ENCODE measurements at regions not wholly inside any gene's neighbourhood (a gene's known extent, or its start where the extent isn't known, plus 50 kb on each side); places are given as distances from the start of the nearest gene placed in this dataset.

DNA sequence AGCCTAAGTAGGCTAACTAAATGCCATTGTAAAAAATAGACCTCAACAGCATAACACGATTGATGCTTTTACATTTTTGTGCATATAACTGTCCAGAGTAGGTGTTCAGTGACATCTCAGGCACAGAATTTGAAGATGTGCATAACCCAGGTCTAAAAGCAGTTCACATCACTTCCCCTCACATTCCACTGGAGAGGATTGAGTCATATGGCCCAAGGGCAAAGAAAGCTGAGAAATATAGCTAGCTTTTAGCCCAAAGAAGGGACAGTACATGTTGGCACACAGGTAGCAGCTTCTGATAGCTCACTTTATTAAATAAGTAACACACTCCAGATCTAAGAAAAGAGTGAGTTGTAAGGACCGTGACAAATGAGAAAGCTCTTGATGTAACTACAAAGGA, 2259.5 kb upstream of the WWC1 start:
- Histone ChIP-seq H3K4me3 (no peak overlapping the region), H3K27ac (no peak overlapping the region)

DNA sequence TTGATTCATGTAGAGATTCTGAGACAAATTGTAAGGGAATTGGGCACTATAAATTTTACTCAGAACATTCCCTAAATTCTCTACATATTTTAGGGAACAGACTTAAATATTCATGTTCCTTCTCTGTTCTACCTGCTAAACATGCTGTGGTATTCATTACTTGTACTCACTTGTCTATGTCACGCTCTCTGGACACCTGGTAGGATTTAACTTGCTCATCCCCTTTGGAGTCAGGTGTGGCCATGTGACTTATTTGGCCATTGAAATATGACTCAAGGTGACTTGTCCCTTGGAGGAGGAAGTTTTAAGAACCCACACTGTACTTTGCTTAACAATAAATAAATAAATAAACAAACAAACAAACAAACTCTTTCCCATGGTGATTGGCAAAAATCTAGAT, 2258.8 kb upstream of the WWC1 start:
- H3K27ac ChIP-seq = no peak overlapping the region
- no peak overlapping the region for H3K4me3 ChIP-seq

DNA sequence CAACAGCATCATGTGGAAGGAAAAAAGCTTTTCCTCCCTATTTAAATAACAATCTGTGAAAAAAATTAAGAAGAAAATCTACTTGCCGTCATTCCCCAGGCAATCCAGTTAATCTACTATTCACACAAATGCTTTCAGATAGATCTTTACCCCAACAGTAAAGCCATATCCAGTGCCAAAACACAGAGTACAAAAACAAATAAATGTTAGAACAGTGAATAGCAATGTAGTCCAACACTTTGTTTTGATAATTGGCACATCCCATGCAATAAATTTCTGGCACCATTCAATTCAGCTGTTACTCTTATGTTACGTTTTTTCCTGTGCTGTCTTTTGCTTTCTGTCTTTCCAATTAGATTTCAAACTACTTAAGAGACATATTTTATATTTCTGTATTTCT, 2245.5 kb upstream of the WWC1 start:
- no peak overlapping the region for H3K27ac ChIP-seq
- H3K4me3 ChIP-seq = no peak overlapping the region

DNA sequence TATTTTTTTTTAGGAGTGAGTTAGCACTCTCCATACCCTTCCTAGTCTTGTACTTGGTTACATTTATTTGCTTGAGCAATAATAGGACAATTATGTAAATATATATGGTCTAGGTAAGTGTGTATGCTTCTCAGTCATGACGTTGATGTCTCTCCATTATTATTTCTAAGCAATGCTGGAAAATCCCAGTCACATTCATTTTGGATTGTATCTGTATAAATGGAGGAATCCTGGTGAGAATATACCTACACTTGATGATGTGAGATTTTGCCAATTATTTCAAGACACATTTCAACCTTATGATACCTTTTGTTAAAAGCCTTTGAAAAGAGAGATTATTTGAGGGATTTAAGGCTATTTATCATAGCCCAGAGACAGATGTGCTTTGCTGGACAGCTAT, 2244.5 kb upstream of the WWC1 start:
- Histone ChIP-seq H3K27ac (no peak overlapping the region), H3K4me3 (no peak overlapping the region)

DNA sequence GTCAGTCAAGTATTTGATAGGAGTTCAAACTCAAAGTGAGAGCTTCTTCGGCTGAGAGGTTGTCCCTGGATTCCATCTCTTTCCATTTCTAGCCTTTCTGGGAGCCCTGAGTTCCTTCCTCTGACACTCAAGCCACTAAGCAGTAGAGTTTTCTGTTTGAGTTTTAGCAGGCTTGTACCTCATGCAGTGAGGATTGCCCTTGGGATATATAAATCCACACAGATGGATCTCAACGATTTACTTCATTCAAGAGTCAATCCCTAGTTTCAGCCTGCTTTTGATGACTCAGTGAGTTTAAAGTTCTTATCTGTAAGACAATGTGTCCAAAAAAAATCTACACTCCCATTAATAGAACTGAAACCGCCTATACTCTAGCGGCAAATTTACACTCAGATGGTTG, 2240.9 kb upstream of the WWC1 start:
- H3K27ac ChIP-seq = no peak overlapping the region

DNA sequence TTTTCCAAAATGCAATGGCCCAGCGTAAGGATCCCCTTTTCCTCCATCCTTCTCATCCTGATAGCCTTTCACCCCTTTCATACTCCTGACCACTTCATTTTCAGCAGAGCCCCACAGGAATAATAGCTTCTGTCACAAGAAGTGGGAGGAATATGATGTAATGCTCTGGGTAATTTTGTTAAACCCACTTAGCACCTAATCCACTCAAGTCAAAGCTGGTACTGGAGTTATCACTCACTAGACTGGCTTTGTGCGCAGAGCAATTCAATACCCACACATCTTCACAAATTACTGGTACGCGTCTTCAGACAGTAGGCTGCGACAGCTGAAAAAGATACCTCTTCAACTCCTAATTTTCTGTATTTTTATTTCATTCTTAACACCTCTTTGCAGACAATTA, 2232.8 kb upstream of the WWC1 start:
- no peak overlapping the region for H3K27ac ChIP-seq
- no peak overlapping the region for H3K4me3 ChIP-seq

More for the DNA sequence above, 2240.9 kb upstream of the WWC1 start:
- no peak overlapping the region for H3K4me3 ChIP-seq

DNA sequence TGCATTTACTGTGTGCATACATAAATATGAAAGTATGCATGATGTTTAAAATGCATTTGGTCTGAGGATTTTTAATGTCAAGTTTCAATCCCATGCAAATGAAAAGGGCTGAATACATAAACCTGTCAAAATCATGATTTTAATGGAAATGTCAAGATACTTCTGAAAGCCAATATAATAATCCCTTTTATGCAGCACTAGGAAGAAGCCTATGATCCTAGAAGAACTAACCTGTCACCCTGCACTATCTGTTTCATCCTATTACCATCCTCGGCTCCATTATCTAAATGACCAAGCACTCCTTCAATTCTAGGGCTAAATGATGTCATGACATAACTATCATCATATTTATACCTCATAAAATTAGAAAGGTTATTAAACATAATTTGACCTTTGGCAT, 2229.4 kb upstream of the WWC1 start:
- Histone ChIP-seq H3K27ac (no peak overlapping the region), H3K4me3 (no peak overlapping the region)

DNA sequence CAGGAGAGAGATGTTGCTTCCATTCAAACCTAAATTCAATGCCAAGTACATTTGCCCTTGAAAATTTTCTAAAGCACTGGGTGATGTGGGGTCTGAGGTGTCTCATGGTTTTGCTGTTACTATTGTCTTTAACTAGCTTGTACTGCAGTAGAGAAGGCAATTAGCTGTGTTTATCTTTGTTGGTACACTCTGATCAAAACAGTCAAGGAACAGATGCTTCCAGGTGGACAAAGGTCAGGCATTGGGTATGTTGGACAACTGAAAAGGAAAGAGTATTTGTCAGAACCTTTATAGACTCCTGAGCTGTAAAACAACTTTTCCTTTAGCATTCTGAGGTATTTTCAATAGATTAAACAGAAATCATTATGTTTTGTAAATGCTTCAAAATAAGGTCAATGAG, 2228.7 kb upstream of the WWC1 start:
- H3K27ac ChIP-seq = no peak overlapping the region

DNA sequence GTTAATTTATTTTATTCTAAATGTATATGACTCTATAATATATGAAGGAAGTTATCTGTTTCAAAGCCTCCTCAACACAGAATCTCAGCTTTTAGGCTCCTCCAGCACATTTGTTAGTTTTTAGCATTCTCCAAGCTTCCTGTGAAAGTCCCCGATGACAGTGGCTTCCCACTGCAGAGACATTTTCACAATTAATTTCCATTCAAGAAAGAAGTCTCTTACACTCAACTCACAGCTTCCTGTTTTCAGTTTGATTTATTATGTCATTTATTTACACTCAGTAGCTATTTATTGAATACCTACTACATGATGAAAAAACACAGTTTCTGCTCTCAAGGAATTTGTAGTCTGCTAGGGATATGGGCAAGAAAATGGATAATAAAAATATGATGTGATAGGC, 2228.2 kb upstream of the WWC1 start:
- H3K27ac ChIP-seq = no peak overlapping the region

More for the DNA sequence above, 2228.7 kb upstream of the WWC1 start:
- H3K4me3 ChIP-seq = no peak overlapping the region

DNA sequence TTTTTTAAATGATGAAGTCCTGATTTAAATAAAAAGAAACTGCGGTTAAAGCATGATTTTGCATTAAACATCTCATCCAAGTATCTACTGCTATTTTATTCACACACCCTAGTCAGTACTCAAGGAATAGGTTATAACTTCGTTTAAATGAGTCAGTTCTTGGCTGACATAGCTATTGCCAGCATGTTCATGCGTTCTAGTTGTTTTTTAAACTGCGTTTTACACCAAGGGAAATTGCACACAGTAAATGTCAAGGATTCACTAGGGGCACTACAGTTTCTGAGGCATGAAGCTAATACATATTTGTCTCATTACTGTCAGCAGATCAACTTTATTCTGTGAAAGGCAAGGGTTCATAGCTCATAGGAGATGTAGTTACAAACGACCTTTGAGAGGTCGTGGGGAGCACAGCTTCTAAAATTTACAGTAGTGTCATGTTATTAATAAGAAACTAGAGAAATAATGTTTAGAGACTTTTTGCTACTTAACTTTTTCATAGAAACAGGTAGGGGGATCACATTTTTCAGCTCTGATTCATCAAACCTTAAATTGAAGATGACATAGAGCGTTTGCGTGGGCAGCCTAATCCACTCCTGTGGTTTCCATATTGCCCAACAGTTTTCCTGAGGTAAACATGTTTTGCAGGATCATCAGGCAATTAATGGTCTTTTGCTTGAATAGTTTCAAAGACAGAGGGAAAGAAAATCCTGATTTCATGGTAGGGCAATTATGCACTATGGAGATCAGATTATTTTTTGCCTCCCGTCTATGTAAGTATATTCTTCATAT, 2222.7 kb upstream of the WWC1 start:
- no peak overlapping the region for H3K4me3 ChIP-seq
- H3K27ac ChIP-seq = no peak overlapping the region

More for the DNA sequence above, 2228.2 kb upstream of the WWC1 start:
- H3K4me3 ChIP-seq = no peak overlapping the region

DNA sequence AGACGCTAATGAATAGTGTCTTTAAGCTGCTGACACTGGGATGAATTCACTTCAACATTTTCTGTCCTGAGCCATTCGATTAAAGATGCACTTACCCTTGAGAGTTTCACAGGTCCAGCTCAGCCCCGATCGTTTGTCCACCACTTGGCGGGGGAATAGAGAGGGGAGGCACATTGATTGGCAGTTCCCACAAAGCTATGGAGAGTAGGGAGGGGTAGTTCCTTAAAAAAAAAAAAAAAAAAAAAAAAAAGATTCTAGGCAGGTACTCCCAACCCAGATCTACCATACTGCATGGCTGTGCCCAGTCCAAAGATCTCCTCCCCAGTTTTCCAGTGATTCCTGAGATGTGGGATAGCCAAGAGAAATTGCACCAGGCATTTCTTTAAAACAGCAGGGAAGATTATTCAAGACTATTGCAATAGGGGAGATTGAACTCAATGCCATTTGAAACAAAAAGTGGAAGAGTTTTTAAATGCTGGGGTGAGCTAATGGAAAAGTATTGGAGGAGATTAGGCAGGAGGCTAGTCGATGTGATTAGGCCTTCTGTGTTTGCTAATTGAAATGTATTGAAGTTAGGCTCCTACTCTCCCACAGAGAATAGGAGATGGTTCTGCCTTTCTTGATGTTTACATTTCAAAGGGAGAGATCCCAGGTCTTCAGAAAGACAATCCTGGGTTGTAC, 2217.4 kb upstream of the WWC1 start:
- H3K27ac ChIP-seq = no peak overlapping the region
- H3K4me3 ChIP-seq = no peak overlapping the region

DNA sequence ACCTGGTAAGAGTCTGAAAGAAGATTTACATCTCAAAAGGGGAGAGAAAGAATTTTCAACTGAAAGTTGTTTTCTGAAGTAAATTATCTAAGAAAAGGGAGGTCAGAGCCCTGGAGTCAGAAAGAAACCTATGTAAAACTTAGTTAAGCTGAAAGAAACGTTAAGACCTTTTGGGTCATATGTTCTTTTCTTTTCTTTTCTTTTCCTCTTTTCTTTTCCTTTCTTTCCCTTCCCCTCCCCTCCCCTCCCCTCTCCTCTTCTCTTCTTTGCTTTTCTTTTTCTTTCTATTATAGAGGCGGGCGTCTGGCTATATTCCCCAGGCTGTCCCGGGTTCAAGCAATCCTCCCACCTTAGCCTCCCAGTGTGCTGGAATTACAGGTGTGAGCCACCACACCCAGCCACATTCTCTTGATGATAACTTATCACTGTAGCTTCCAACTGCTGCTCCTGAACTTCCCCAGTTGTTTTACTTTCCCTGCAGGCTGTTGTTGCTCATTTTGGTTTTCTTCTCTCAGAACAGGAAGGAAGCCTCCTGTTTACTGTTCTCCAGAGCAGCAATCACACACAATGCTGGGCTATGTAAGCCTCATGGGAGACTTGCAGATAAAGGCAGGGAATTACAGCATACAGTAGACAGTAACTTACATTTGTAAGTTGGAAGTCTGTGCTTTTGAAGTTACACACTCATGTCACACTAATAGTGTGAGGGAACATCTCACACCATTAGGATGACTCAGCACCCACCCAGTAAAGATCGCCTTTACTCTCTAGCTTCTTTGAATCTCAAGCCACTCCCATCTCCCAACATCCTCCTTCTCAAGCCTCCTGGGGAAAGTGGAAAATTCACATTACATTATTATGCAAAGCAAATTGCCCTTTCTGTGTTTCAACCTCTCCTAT, 2216.6 kb upstream of the WWC1 start:
- Histone ChIP-seq H3K4me3 (no peak overlapping the region), H3K27ac (no peak overlapping the region)

DNA sequence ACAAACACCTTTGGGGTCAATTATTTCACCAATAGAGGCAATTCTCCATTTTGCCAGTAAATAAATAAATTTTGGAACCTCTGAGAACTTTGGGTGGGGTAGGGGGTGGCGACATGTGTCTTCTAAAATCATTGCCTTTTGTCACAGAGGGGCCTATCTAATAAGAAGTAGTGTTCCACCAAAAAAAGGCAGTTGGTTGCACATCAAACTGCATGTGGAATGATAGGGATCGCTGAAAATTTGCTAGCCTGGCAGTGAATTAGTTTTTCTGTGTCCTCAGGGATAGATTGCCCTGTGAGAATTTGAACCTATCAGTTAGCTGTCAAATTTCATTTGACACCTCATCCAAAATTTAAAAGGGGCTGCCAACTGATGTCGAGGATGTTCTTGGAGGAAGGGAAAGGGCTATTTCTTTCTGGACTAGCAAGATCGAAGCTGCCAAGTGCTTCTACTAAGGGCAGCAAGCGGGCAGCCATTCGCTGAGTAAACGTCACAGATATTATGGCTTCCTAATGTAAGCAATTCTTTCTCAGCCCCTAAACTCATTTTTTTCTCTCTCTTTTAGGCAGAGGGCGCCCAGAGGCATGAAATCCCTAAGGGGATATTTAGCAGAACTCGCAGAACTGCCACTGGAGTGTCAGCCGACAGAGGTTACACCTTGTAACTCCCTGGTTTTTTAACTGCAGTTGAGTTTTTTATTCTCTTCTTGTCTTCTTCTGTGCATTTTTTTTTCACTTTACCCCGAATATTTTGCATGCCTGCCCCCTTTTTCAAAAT, 2208.1 kb upstream of the WWC1 start:
- Histone ChIP-seq H3K27ac (no peak overlapping the region), H3K4me3 (no peak overlapping the region)

DNA sequence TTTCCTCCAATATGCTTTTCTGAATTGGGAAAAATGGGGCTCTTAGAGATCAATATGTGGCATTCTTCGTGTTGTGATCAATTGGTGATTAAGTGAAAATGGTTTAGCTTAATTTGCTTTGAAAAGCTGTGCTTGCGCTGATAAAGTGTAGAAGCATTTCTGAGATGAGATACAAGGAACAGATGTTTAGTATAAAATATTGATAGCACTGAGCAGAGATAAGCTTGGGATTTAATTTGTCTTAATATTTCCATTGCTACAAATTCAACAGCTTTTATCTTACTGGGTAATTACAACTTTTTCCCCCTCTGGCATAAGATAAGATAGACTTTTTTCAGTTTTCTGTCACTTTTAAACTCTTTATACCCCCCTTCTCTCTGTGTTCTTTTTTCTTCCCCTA, 2204.9 kb upstream of the WWC1 start:
- no peak overlapping the region for H3K27ac ChIP-seq
- H3K4me3 ChIP-seq = no peak overlapping the region

DNA sequence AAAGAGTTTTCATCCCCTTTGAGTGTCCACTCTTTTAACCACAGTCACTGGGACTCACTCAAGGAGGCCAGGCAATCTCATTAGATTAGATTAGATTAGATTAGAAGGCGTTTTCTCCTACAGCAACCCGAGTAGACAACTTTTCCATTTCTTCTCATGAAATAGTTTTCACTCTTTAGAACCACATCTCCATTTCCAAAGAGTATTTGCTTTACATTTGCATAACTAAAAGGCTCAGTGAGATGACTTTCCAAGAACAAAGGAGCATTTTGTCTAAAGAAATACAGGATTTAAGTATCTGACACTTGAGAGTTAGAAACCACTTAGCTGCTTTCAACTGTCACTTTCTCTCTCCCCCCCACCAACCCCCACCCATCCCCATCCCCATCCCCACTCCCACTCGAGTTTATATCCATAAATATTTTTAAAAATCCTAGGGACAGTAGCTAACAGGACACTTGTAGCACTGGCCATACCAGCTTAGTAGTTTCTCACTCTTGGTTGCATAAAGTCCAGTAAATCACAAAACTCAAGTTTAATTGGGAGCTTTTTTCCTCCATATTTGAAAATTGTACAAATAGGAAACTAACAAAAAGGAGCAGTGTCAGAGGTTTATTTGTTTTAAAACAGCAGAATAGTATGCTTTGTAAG, 2202.9 kb upstream of the WWC1 start:
- Histone ChIP-seq H3K27ac (no peak overlapping the region), H3K4me3 (no peak overlapping the region)

DNA sequence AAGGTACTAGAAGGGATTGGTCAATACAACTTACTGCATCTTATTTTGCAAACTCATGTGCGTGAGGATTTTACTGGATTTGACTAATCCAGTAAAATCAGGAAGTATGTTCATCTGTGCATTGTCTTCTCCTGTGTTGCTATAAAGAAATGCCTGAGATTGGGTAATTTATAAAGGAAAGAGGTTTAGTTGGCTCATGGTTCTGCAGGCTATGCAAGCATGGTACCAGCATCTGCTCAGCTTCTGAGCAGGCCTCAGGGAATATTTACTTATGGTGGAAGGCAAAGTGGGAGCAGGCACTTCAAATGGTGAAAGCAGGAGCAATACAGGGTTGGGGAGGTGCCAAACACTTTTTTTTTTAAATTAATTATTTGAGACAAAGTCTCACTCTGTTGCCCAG, 2199.5 kb upstream of the WWC1 start:
- H3K27ac ChIP-seq = no peak overlapping the region
- H3K4me3 ChIP-seq = no peak overlapping the region

DNA sequence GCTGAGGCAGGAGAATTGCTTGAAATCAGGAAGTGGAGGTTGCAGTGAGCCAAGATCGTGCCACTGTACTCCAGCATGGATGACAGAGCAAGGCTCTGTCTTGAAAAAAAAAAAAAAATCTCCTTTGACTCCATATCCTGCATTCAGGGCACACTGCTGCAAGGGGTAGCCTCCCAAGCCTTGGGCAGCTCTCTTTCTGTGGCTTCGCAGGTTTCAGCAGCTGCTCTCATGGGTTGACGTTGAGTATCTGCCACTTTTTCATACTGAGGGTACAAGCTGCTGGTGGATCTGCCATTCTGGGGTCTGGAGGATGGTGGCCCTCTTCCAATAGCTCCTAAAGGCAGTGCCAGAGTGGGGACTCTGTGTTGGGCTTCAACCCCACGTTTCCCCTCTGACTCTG, 2198.1 kb upstream of the WWC1 start:
- H3K27ac ChIP-seq = no peak overlapping the region
- no peak overlapping the region for H3K4me3 ChIP-seq

DNA sequence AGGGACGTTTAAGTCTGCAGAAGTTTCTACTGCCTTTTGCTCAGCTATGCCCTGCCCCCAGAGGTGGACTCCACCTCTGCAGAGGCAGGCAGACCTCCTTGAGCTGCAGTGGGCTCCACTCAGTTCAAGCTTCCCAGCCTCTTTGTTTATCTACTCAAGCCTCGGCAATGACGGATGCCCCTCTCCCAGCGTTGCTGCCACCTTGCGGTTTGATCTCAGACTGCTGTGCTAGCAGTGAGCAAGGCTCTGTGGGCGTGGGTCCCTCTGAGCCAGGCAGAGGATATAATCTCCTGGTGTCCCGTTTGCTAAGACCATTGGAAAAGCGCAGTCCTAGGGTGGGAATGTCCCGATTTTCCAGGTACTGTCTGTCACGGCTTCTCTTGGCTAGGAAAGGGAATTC, 2188.5 kb upstream of the WWC1 start:
- H3K4me3 ChIP-seq = no peak overlapping the region

DNA sequence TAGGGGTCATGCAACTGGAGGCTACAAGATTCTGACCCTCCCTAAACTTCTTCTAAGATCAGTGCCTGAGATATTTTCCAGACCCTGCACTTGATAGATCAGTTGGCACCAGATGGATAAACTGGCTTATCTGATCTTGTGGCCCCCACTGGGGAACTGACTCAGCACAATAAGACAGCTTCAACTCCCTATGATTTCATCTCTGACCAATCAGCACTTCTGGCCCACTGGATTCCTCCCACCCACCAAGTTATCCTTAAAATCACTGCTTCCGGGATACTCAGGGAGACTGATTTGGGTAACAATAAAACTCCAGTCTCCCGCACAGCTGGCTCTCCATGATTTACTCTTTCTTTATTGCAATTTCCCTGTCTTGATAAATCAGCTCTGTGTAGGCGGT, 2180.4 kb upstream of the WWC1 start:
- Histone ChIP-seq H3K4me3 (no peak overlapping the region), H3K27ac (no peak overlapping the region)

More for the DNA sequence above, 2188.5 kb upstream of the WWC1 start:
- no peak overlapping the region for H3K27ac ChIP-seq
